Fibroblast of skin of back (primary cell): ENCODE measurements at regions not wholly inside any gene's neighbourhood (a gene's known extent, or its start where the extent isn't known, plus 50 kb on each side); places are given as distances from the start of the nearest gene placed in this dataset.
"Not testable (repeated sequence)": the region's sequence is repeated elsewhere in the genome, so short reads cannot be mapped to it uniquely, and the experiment has no call there.

Experiments used
- DNase-seq: peaks from one replicate; pipeline ENCODE4 v3.0.0-alpha.2; 2013

- DNase-seq, result no peak
Measured at GRCh38 chr2:36163520-36164254, 191.9 kb upstream of the CRIM1 start.

DNA sequence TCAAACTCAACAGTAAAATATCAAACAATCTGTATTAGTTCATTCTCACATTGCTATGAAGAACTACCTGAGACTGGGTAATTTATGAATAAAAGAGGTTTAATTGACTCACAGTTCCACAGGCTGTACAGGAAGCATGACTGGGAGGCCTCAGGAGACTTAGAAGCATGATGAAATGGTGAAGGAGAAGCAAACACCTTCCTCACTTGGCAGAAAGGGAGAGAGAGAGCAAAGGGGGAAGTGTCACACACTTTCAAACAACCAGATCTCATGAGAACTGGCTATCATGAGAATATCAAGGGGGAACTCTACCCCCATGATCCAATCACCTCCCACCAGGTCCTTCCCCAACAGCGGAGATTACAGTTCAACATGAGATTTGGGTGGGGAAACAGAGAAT, 198.5 kb upstream of the CRIM1 start:
- DNase-seq, result not testable (repeated sequence)

DNA sequence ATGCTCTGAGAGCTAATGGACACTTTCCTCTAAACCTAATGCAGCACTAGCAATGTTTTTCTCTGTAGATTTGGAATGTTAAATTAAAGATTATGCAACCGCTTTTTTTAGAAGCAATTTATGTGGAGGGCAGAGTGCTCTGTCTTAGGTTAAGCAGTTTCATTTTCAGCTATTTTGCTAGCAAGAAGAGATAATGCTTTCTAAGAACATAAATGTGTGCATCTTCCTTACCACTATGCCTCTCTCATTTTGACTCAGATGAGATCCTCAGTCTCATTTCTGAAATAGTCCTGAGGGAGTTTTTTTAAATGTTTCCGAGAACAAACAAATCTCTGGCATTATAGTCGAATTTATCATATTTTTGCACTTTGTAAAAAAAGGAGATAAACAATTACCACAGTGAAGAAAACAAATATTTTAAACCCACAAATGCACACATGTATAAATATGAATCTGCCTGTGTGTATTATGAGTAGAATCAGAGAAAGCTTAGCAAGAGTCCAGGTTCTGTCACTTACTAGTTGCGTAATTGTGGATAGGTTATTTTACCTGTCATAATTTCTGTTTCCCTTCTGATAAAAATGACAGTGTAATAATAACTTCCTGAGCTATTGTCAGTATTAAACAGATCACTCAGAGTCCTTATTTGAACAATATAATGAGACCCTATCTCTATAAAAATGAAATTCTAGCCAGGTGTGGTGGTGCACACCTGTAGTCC, 207.7 kb upstream of the CRIM1 start:
- no peak for DNase-seq

- no peak for DNase-seq
Measured at GRCh38 chr2:36146765-36147164, 208.8 kb upstream of the CRIM1 start.

DNA sequence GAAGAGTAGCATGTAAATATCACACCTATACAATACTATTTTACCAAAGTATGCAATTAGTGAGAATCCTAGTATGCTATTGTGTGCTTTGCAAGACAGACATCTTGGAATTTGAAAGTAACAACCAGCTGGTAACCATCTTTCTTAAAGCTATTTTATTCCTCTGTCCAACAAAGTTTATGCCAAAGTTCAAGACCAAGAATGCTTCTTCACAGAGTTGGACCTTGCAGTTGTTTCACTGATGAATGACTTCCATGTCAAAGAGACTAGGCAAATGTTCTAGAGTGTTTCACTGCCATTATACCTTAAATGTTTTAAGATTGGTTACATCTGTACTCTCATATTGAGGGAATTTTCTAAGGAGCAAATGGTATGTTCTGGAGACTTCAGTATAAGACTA, 215.2 kb upstream of the CRIM1 start:
- DNase-seq, result no peak

- no peak for DNase-seq
Measured at GRCh38 chr2:36137612-36138011, 218.0 kb upstream of the CRIM1 start.

- no peak for DNase-seq
Measured at GRCh38 chr2:36134281-36134680, 221.3 kb upstream of the CRIM1 start.

DNA sequence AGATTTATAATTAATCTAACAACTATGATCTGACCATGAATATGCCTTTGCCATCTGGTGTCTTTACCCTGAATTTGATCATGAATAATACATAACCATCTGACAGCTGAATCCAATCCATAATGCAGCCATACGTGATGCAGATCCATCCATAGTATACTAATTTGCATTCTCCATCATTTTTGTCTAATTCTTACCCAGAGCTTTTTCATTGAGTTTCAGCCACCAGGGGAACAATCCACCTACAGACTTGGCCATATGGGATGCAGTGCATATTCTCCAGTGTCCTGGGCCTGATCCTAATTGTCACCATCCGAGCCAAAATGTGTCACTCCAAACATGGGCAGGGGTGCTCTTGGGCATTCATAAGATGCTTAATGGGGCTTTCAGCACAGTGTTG, 227.2 kb upstream of the CRIM1 start:
- no peak for DNase-seq

- no peak for DNase-seq
Measured at GRCh38 chr2:36125702-36126101, 229.9 kb upstream of the CRIM1 start.

DNA sequence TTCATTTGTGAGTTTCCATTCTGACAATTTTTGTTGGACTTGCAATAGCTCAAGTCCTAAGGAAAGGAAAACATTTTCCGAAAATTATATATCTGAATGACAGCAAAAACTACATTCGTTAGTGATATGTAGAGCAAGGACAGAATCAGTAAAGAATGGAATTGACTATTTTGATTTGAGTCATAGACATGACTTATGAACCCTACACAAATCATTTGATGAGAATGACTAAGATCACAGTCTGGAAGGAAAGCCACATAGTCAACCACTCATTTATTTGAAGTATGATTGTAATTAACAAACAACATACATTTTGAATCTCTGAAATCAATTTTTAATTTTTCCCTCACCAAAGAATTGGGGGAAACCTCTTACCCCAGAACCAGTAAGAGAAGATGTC, 231.6 kb upstream of the CRIM1 start:
- DNase-seq, result no peak

DNA sequence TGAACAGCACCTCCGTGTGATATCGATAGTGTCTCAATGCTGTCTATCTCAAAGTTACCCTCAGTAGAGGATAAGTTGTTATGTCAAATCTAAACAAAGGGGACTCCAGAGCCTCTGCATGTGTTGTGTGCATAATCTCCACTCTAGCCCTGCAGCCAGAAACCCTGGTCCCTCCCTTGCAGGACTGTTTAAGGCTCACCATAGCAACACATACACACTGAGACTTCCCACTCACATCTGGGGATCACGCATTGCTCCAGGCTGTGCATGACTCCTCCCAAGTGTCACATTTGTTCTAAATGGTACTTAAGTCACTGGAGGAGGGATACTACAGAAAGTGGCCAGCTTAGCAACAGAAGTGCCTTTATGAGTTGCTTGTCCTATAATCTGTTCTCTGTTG, 258.6 kb upstream of the CRIM1 start:
- DNase-seq, result no peak

- DNase-seq, result not testable (repeated sequence)
Measured at GRCh38 chr2:36091844-36092741, 263.5 kb upstream of the CRIM1 start.

- no peak for DNase-seq
Measured at GRCh38 chr2:36088716-36089328, 266.8 kb upstream of the CRIM1 start.

DNA sequence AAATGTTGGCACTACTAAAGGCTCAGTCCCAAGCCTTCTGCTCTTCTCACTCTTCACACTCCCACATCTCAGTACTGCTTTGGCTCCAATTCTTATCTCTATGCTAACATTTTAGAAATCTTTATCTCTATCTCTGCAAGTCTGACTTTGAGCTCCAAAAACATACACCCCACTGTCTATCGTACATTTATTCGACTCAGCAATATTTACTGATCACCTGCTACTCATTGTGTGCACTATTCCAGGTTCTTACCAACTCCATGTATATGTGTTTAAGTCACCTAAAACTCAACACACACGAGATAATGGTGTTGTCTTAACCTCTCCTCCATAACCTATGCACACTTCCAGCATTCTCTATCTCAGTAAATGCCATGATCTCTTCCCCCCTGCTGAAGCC, 268.2 kb upstream of the CRIM1 start:
- no peak for DNase-seq

DNA sequence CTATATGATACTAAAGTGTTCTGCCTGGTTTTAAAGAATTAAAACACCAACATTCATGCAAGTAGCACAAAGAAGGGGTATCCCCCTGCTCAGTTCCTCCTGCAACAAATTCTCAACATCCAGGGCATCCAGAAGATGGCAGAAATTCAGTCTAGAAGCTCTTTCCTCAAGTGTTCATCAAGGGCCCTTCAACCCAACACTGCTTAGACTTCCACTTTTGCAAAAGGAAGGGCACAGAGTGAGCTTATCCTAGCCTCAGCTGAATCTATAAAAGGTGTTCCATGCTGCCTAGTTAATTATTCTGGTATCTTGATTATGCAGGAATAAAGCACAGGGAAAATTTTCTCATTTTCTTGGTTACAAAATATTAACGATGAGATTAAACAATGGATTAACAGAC, 275.8 kb upstream of the CRIM1 start:
- no peak for DNase-seq

GRCh38 chr2:36074008-36074407, 281.6 kb upstream of the CRIM1 start:
- DNase-seq, result no peak

DNA sequence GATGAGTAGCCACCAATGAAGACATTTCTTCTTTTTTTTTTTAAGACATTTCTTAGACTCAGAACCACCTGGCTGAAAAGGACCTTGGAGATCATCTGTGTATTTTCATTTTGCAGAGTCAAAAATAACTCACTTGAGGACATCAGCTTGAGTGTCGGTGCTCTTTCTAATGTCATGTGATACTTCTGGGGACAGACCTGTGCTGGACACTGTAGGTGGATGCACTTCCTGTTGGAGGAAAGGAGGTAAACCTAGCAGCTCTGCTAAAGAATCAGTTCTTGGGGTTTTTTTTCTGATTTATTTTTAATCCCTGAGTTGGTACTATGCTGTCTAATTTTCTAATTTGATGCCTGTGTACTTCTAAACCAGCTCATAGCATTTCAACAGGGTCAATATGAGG, 283.9 kb upstream of the CRIM1 start:
- DNase-seq, result no peak

- no peak for DNase-seq
Measured at GRCh38 chr2:36069074-36069473, 286.5 kb upstream of the CRIM1 start.

GRCh38 chr2:36068086-36068485, 287.5 kb upstream of the CRIM1 start:
- DNase-seq, result no peak

GRCh38 chr2:36060133-36060532, 295.4 kb upstream of the CRIM1 start:
- DNase-seq, result no peak

- DNase-seq, result no peak
Measured at GRCh38 chr2:36059691-36060090, 295.9 kb upstream of the CRIM1 start.

GRCh38 chr2:36058953-36059352, 296.6 kb upstream of the CRIM1 start:
- peak; percentile 18 for DNase-seq

DNA sequence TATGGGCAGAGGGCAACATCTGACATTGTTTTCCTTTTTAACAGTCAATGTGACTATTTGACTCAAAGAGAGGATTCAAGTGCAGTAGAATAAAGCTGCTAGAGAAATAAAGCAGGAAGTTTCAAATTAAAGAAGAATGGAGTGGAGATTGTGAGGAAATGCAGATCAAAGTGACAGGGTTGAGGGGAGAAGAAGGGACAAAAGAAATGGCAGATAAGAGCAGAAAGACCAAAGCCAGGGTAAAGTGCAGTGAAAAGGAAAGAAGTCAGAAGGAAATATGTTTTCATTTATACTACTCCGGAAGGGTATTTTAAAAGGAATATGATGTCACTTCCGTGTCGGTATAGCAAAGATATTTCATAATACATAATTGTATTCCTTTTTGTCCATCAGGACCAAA, 297.5 kb upstream of the CRIM1 start:
- no peak for DNase-seq
